GM21723 (cell line): ENCODE measurements at regions not wholly inside any gene's neighbourhood (a gene's known extent, or its start where the extent isn't known, plus 50 kb on each side); places are given as distances from the start of the nearest gene placed in this dataset.
A peak's percentile ranks its signal among the peaks of the same experiment; 100 is the strongest.

ENCODE experiments used
- ATAC-seq: cut with Tn5 transposase; IDR thresholded peaks from one replicate; pipeline ENCODE4 v1.9.1; 2021; ENCODE audit warnings: mild to moderate bottlenecking, moderate library complexity; ENCODE audit not compliant: unreplicated experiment

DNA sequence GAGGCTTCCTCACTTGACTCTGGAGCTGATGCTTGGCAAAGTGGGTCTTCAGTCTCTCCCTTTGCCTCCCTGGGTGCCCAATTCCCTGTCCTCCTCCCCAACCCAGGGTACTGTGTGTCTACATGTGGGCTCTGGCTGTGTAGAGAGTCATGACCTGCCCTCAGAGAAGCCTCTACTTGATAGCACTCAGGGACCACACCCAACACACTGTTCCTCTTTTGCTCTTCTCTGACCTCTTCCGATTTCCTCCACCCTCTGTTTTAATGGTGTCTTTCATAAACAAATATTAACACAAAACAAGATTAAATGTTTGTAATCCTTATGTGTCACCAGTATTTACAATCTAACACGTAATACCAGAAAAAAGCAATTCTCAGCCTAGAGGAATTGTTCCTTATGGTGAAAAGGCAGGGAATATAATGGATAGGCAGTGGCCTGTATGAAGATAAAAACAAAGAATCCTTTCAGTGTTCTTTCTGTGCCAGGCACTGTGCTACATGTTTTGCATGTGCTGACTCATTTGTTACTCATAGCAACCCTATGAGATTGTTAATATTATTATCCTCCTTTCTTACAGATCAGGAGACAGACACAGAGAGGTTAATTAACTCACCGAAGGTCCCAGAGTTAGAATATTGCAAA lies 58.2 kb downstream of the HSD3B1 start:
- ATAC-seq, result peak; percentile 69

DNA sequence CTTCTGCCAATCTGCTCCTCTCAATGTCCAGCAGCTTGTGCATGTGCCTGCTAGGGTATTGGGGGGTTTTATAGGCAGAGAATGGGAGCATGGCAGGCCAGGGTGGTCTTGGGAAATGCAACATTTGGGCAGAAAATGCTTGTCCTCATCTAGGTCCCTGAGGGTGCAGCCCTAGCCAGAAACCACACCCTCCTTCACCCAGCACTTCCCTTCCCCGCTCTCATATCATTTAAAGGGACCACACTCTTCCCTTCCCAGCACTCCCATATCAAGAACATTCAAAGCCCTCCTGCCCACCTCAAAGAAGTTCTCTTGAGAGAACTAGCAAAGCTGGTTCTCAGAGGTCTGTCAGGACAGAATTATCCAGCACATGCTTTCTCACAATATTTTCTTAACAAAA lies 62.1 kb downstream of the HSD3B1 start:
- ATAC-seq, result no peak
